ENCODE measurements at regions not wholly inside any gene's neighbourhood (a gene's known extent, or its start where the extent isn't known, plus 50 kb on each side); places are given as distances from the start of the nearest gene placed in this dataset.

DNA sequence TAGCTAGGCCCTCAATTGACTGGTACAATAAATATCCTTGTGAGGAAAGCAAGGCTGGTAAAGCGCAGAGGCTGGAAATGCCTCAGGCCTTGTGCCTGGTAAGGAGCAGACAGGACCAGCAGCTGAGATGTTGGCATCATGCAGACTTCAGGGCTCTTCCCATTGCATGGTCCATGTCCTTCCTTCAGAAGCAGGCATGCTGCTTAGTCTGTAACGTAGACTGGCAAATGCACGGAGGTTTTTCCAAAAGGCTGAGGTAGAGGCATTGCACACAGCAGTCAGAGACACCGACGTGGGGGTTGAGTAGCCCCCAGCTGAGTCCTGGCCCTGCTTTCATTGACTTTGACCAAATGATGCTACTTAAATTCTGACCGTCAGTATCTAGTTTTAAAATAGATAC is 87.1 kb downstream of the ADRB2 start:
- TF ChIP-seq, protein P1, sequence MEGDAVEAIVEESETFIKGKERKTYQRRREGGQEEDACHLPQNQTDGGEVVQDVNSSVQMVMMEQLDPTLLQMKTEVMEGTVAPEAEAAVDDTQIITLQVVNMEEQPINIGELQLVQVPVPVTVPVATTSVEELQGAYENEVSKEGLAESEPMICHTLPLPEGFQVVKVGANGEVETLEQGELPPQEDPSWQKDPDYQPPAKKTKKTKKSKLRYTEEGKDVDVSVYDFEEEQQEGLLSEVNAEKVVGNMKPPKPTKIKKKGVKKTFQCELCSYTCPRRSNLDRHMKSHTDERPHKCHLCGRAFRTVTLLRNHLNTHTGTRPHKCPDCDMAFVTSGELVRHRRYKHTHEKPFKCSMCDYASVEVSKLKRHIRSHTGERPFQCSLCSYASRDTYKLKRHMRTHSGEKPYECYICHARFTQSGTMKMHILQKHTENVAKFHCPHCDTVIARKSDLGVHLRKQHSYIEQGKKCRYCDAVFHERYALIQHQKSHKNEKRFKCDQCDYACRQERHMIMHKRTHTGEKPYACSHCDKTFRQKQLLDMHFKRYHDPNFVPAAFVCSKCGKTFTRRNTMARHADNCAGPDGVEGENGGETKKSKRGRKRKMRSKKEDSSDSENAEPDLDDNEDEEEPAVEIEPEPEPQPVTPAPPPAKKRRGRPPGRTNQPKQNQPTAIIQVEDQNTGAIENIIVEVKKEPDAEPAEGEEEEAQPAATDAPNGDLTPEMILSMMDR (IDR thresholded peaks at IDR 0.05) = no peak
- TF ChIP-seq POLR2A (IDR thresholded peaks at IDR 0.05) = no peak

Measured in heart left ventricle (tissue), 13 donors.